B cell (primary cell): ENCODE measurements at regions not wholly inside any gene's neighbourhood (a gene's known extent, or its start where the extent isn't known, plus 50 kb on each side); places are given as distances from the start of the nearest gene placed in this dataset.

Source experiments
- EZH2 ChIP-seq: IDR thresholded peaks from 2 replicates; pipeline ENCODE4 v1.6.1; 2012; ENCODE audit warnings: borderline replicate concordance, low read depth, mild to moderate bottlenecking, moderate library complexity, low read length; ENCODE audit not compliant: insufficient read depth, poor library complexity, severe bottlenecking
- TF ChIP-seq, protein P1 (sequence below): fragments of 200-600 bp; IDR thresholded peaks from one replicate; pipeline ENCODE4 v1.8.0; 2022; ENCODE audit warnings: antibody characterized with exemption, mild to moderate bottlenecking

DNA sequence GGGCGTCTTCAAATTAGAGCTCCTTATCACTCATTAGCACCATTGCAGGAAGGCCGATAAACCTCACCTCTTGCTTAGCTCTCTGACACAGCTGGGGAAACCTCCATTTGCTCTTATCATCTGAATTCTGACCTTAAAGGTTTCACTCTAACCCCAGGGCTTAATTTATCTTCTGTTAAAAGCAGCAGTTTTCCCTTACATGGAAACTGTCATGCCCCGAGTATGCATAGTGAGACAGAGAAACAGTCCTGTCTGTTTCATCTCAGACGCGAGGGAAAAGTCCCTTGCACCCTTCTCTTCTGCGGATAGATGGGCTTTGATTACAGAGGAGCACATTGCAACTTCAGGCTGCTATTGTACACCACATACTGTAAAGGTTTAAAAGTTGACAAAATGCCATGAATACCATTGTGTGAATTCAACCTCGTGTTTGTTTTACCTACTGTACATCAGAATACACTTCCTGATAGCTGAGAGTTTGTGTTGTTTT, 191.5 kb upstream of the BMP2 start:
- TF ChIP-seq, protein P1, sequence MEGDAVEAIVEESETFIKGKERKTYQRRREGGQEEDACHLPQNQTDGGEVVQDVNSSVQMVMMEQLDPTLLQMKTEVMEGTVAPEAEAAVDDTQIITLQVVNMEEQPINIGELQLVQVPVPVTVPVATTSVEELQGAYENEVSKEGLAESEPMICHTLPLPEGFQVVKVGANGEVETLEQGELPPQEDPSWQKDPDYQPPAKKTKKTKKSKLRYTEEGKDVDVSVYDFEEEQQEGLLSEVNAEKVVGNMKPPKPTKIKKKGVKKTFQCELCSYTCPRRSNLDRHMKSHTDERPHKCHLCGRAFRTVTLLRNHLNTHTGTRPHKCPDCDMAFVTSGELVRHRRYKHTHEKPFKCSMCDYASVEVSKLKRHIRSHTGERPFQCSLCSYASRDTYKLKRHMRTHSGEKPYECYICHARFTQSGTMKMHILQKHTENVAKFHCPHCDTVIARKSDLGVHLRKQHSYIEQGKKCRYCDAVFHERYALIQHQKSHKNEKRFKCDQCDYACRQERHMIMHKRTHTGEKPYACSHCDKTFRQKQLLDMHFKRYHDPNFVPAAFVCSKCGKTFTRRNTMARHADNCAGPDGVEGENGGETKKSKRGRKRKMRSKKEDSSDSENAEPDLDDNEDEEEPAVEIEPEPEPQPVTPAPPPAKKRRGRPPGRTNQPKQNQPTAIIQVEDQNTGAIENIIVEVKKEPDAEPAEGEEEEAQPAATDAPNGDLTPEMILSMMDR, result no peak
- no peak for TF ChIP-seq EZH2
